ENCODE measurements at regions not wholly inside any gene's neighbourhood (a gene's known extent, or its start where the extent isn't known, plus 50 kb on each side); places are given as distances from the start of the nearest gene placed in this dataset.

- TF ChIP-seq, protein P1, sequence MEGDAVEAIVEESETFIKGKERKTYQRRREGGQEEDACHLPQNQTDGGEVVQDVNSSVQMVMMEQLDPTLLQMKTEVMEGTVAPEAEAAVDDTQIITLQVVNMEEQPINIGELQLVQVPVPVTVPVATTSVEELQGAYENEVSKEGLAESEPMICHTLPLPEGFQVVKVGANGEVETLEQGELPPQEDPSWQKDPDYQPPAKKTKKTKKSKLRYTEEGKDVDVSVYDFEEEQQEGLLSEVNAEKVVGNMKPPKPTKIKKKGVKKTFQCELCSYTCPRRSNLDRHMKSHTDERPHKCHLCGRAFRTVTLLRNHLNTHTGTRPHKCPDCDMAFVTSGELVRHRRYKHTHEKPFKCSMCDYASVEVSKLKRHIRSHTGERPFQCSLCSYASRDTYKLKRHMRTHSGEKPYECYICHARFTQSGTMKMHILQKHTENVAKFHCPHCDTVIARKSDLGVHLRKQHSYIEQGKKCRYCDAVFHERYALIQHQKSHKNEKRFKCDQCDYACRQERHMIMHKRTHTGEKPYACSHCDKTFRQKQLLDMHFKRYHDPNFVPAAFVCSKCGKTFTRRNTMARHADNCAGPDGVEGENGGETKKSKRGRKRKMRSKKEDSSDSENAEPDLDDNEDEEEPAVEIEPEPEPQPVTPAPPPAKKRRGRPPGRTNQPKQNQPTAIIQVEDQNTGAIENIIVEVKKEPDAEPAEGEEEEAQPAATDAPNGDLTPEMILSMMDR (IDR thresholded peaks at IDR 0.05), result no peak
- TF ChIP-seq POLR2A (IDR thresholded peaks at IDR 0.05), result no peak
Measured at GRCh38 chr2:100673115-100673514, 110.3 kb downstream of the PDCL3 start.
